ENCODE measurements at regions not wholly inside any gene's neighbourhood (a gene's known extent, or its start where the extent isn't known, plus 50 kb on each side); places are given as distances from the start of the nearest gene placed in this dataset.

DNA sequence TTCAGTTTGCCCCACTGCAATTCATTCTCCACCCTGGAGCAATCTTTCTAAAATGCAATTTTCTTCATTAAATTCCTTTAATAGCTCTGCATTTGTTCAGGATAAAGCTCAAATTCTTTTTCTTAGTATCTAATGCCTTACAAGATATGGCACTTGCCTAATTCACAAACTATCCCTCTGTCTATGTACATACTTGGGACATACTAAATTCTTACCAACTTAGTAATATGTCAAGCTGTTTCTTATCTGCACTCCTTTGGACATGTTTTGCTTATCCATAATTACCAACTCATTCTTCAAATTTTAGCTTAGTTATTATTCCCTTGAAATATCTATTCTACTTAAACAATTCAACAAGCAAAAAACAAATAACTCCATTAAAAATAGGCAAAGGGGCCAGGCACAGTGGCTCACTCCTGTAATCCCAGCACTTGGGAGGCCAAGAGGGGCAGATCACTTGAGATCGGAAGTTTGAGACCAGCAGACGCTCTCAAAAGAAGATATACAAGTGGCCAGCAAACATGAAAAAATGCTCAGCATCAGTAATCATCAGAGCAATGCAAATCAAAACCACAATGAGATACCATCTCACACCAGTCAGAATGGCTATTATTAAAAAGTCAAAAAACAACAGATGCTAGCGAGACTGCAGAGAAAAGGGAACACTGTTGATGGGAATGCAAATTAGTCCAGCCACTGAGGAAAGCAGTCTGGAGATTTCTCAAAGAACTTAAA, 96.9 kb downstream of the FAM76B start:
- no peak for TF ChIP-seq SRF (IDR thresholded peaks at IDR 0.05; ENCODE audit: low read depth)
- no peak for TF ChIP-seq POLR2AphosphoS5 (IDR thresholded peaks at IDR 0.05; ENCODE audit: low read depth, low read length)
- no peak for TF ChIP-seq POLR2A (IDR thresholded peaks at IDR 0.05; ENCODE audit: borderline replicate concordance, extremely low read depth, insufficient read depth, insufficient read length)
- no peak for TF ChIP-seq CTCF (IDR thresholded peaks at IDR 0.05 in 2 of 3, conservative IDR thresholded peaks at IDR 0.05 in 1 of 3; ENCODE audit: borderline replicate concordance in 1 of 3, insufficient read depth in 1 of 3, low read depth in 2 of 3, low read length in 2 of 3)
- no peak for TF ChIP-seq SIN3A (IDR thresholded peaks at IDR 0.05; ENCODE audit: low read depth)
- no peak for TF ChIP-seq ZBTB33 (IDR thresholded peaks at IDR 0.05; ENCODE audit: extremely low read depth, insufficient replicate concordance, low read length)
- TF ChIP-seq EZH2phosphoT487 (IDR thresholded peaks at IDR 0.05; ENCODE audit: borderline replicate concordance), result no peak
- TF ChIP-seq EZH2 (IDR thresholded peaks at IDR 0.05), result no peak
- no peak for TF ChIP-seq RAD21 (IDR thresholded peaks at IDR 0.05; ENCODE audit: low read depth)
- TF ChIP-seq ZNF274 (IDR thresholded peaks at IDR 0.05; ENCODE audit: low read depth, low read length), result no peak
- TF ChIP-seq YY1 (IDR thresholded peaks at IDR 0.05; ENCODE audit: extremely low read depth, insufficient replicate concordance, low read depth, low read length), result no peak
- TF ChIP-seq SP1 (IDR thresholded peaks at IDR 0.05; ENCODE audit: low read depth), result no peak
- TF ChIP-seq, protein P1, sequence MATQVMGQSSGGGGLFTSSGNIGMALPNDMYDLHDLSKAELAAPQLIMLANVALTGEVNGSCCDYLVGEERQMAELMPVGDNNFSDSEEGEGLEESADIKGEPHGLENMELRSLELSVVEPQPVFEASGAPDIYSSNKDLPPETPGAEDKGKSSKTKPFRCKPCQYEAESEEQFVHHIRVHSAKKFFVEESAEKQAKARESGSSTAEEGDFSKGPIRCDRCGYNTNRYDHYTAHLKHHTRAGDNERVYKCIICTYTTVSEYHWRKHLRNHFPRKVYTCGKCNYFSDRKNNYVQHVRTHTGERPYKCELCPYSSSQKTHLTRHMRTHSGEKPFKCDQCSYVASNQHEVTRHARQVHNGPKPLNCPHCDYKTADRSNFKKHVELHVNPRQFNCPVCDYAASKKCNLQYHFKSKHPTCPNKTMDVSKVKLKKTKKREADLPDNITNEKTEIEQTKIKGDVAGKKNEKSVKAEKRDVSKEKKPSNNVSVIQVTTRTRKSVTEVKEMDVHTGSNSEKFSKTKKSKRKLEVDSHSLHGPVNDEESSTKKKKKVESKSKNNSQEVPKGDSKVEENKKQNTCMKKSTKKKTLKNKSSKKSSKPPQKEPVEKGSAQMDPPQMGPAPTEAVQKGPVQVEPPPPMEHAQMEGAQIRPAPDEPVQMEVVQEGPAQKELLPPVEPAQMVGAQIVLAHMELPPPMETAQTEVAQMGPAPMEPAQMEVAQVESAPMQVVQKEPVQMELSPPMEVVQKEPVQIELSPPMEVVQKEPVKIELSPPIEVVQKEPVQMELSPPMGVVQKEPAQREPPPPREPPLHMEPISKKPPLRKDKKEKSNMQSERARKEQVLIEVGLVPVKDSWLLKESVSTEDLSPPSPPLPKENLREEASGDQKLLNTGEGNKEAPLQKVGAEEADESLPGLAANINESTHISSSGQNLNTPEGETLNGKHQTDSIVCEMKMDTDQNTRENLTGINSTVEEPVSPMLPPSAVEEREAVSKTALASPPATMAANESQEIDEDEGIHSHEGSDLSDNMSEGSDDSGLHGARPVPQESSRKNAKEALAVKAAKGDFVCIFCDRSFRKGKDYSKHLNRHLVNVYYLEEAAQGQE (IDR thresholded peaks at IDR 0.05; ENCODE audit: low read depth), result no peak

Data from HCT116 (cell line).